Activated CD4-positive, alpha-beta T cell treated with anti-CD3 and anti-CD28 coated beads, Interleukin-2, amount 50 U/mL, for 16 hours (primary cell): ENCODE measurements at regions not wholly inside any gene's neighbourhood (a gene's known extent, or its start where the extent isn't known, plus 50 kb on each side); places are given as distances from the start of the nearest gene placed in this dataset.

Source experiments
- DNase-seq: peaks from one replicate; pipeline ENCODE4 v3.0.0-alpha.2; 2020

- DNase-seq, result no peak
These were observed 155.2 kb downstream of the TRIM29 start for GRCh38 chr11:119982517-119983239.

GRCh38 chr11:119980431-119980830 lies 157.5 kb downstream of the TRIM29 start:
- DNase-seq, result no peak

- DNase-seq, result no peak
These were observed 158.2 kb downstream of the TRIM29 start for GRCh38 chr11:119979701-119980100.

GRCh38 chr11:119978696-119979095 lies 159.2 kb downstream of the TRIM29 start:
- DNase-seq, result no peak

- DNase-seq, result no peak
These were observed 160.0 kb downstream of the TRIM29 start for GRCh38 chr11:119977881-119978280.

GRCh38 chr11:119977561-119977860 lies 160.4 kb downstream of the TRIM29 start:
- no peak for DNase-seq

- DNase-seq, result no peak
These were observed 160.9 kb downstream of the TRIM29 start for GRCh38 chr11:119976805-119977560.

GRCh38 chr11:119975561-119976152 lies 162.3 kb downstream of the TRIM29 start:
- no peak for DNase-seq

GRCh38 chr11:119974467-119974866 lies 163.4 kb downstream of the TRIM29 start:
- DNase-seq, result no peak

- DNase-seq, result no peak
These were observed 163.9 kb downstream of the TRIM29 start for GRCh38 chr11:119974051-119974450.

GRCh38 chr11:119972281-119972680 lies 165.6 kb downstream of the TRIM29 start:
- DNase-seq, result no peak

GRCh38 chr11:119970555-119971304 lies 167.2 kb downstream of the TRIM29 start:
- DNase-seq, result no peak

GRCh38 chr11:119964136-119965025 lies 173.5 kb downstream of the TRIM29 start:
- DNase-seq, result no peak

- DNase-seq, result no peak
These were observed 180.0 kb downstream of the TRIM29 start for GRCh38 chr11:119957951-119958350.

- no peak for DNase-seq
These were observed 185.5 kb downstream of the TRIM29 start for GRCh38 chr11:119952441-119952840.

- no peak for DNase-seq
These were observed 194.6 kb downstream of the TRIM29 start for GRCh38 chr11:119943298-119943655.

GRCh38 chr11:119942583-119943297 lies 195.2 kb downstream of the TRIM29 start:
- DNase-seq, result no peak

GRCh38 chr11:119941636-119942411 lies 196.1 kb downstream of the TRIM29 start:
- no peak for DNase-seq

GRCh38 chr11:119941171-119941570 lies 196.7 kb downstream of the TRIM29 start:
- no peak for DNase-seq

- DNase-seq, result no peak
These were observed 197.4 kb downstream of the TRIM29 start for GRCh38 chr11:119940401-119940976.

GRCh38 chr11:119937412-119937811 lies 200.5 kb downstream of the TRIM29 start:
- no peak for DNase-seq
